MCF 10A (cell line): ENCODE measurements at regions not wholly inside any gene's neighbourhood (a gene's known extent, or its start where the extent isn't known, plus 50 kb on each side); places are given as distances from the start of the nearest gene placed in this dataset.

ENCODE experiments used
- BruUV-seq: library from RNA; stranded (reverse); fragments of 400-500 nt; replicated peaks from 2 replicates; lab custom pipeline; 2021; lab: Mats Ljungman, UMichigan
- CTCF ChIA-PET: fragments of 300-600 bp; sonication (Branson Sonifier 250); formaldehyde crosslinking; extraction: SDS; loops from one replicate; lab custom pipeline; 2021; ENCODE audit warnings: antibody characterized with exemption, inconsistent platforms; lab: Yijun Ruan, JAX
- POLR2A ChIA-PET: fragments of 300-600, 350-650 bp; sonication (Branson Sonifier 250); formaldehyde crosslinking; extraction: SDS; loops from one replicate; lab custom pipeline; 2020; ENCODE audit warnings: antibody characterized with exemption, inconsistent platforms; lab: Yijun Ruan, JAX
- DNase-seq: peaks from one replicate; pipeline ENCODE4 v3.0.0-alpha.2; 2018; ENCODE audit not compliant: unreplicated experiment
- H3K27ac Mint-ChIP-seq: one replicate; pipeline ENCODE4 v1.8.0; 2022; ENCODE audit warnings: mild to moderate bottlenecking, low read depth, mixed read lengths; ENCODE audit not compliant: unreplicated experiment
- H3K27me3 Mint-ChIP-seq: one replicate; pipeline ENCODE4 v1.8.0; 2022; ENCODE audit warnings: mixed read lengths; ENCODE audit not compliant: insufficient read depth, unreplicated experiment
- H3K36me3 Mint-ChIP-seq: one replicate; pipeline ENCODE4 v1.8.0; 2022; ENCODE audit warnings: mild to moderate bottlenecking, moderate library complexity, mixed read lengths; ENCODE audit not compliant: insufficient read depth, unreplicated experiment
- H3K4me1 Mint-ChIP-seq: one replicate; pipeline ENCODE4 v1.8.0; 2022; ENCODE audit warnings: mixed read lengths; ENCODE audit not compliant: insufficient read depth, unreplicated experiment
- H3K4me3 Mint-ChIP-seq: one replicate; pipeline ENCODE4 v1.8.0; 2022; ENCODE audit warnings: mild to moderate bottlenecking, moderate library complexity, mixed read lengths; ENCODE audit not compliant: unreplicated experiment
- H3K9me3 Mint-ChIP-seq: one replicate; pipeline ENCODE4 v1.8.0; 2022; ENCODE audit warnings: mixed read lengths; ENCODE audit not compliant: unreplicated experiment
- intact Hi-C: fragments of 100-400 bp; cut with micrococcal nuclease; formaldehyde crosslinking; loops from 2 replicates; pipeline ENCODE4 v1.14.1; 2022
- TF ChIP-seq, protein P1 (sequence below): fragments of 200-600 bp; IDR thresholded peaks from one replicate; pipeline ENCODE4 v1.8.0; 2022; ENCODE audit warnings: antibody characterized with exemption, mild to moderate bottlenecking; ENCODE audit not compliant: unreplicated experiment

DNA sequence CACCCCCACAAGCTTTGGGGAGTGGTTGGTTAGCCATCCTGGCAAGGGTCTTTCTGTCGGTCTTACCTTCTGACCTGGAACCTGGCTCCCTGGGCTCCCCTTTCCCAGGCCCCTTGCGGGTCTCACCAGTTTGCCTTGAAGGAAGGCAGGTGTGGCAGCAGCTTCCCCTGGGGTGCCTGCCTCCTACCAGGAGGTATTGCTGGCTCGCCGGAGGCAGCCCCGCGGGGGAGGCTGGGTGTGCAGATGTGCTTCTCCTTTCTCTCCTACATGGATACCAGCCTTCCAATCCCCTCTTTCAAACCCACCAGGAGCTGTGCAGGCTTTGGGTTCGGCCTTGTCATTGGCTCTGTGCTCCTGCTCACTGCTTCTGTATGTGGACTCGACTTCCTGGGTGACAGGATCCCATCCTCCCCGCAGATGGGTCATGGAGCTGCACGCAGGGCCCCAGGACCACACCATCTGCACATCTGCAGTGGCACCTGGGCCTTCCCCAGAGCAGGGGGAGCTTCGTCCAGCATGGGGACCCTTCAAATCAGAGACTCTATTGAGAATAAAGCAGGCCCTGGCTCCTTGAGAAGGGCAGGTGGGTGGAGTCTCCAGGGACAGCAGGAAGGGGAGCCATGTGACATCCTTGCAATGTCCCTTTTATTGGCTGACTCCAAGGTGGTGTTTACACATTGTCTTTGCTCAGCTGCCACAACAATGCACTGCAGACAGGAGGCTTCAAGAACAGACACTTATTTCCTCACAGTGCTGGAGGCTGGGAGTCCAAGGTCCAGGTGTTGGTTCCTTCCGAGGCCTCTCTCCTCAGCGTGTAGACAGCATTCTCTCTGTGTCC lies 592.0 kb downstream of the BRD1 start:
- Mint-ChIP-seq H3K4me3 (no peak overlapping the region), H3K36me3 (no peaks in the 10 kb centered on the region), H3K27ac (no peak overlapping the region), H3K9me3 (peaks cover 7% of the 10 kb centered on the region), H3K4me1 (no peaks in the 10 kb centered on the region), H3K27me3 (no peaks in the 10 kb centered on the region)
- no TSS peak for BruUV-seq
- intact Hi-C loops = no loop called here
- TF ChIP-seq, protein P1, sequence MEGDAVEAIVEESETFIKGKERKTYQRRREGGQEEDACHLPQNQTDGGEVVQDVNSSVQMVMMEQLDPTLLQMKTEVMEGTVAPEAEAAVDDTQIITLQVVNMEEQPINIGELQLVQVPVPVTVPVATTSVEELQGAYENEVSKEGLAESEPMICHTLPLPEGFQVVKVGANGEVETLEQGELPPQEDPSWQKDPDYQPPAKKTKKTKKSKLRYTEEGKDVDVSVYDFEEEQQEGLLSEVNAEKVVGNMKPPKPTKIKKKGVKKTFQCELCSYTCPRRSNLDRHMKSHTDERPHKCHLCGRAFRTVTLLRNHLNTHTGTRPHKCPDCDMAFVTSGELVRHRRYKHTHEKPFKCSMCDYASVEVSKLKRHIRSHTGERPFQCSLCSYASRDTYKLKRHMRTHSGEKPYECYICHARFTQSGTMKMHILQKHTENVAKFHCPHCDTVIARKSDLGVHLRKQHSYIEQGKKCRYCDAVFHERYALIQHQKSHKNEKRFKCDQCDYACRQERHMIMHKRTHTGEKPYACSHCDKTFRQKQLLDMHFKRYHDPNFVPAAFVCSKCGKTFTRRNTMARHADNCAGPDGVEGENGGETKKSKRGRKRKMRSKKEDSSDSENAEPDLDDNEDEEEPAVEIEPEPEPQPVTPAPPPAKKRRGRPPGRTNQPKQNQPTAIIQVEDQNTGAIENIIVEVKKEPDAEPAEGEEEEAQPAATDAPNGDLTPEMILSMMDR = no peak
- POLR2A ChIA-PET = no interaction called here
- no peak for DNase-seq
- CTCF ChIA-PET = no interaction called here

DNA sequence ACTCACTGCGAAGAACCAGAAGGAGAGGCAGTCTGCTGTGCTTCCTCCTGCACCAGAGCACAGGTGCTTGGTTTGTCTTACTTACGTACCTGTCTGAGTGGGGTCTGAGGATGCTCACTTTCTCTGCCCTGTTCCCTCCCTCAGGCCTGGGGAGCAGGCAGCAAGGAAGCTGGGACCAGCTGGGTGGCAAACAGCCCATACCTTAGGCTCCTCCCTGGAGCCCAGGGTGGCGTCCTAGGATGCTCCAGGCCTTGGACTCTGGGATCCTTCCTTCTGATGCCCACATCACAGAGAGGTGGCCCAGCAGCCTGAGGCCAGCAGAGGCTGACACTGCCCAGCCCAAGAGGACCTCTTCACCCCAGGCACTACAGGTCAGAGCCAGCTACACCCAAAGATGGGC lies 593.2 kb downstream of the BRD1 start:
- Mint-ChIP-seq H3K27me3 (no peaks in the 10 kb centered on the region), H3K4me1 (no peaks in the 10 kb centered on the region), H3K4me3 (no peak overlapping the region), H3K27ac (no peak overlapping the region), H3K9me3 (peaks cover 13% of the 10 kb centered on the region), H3K36me3 (no peaks in the 10 kb centered on the region)
- no TSS peak for BruUV-seq
- CTCF ChIA-PET = no interaction called here
- TF ChIP-seq, protein P1 = no peak
- DNase-seq = no peak
- POLR2A ChIA-PET = no interaction called here
- intact Hi-C loops = no loop called here

DNA sequence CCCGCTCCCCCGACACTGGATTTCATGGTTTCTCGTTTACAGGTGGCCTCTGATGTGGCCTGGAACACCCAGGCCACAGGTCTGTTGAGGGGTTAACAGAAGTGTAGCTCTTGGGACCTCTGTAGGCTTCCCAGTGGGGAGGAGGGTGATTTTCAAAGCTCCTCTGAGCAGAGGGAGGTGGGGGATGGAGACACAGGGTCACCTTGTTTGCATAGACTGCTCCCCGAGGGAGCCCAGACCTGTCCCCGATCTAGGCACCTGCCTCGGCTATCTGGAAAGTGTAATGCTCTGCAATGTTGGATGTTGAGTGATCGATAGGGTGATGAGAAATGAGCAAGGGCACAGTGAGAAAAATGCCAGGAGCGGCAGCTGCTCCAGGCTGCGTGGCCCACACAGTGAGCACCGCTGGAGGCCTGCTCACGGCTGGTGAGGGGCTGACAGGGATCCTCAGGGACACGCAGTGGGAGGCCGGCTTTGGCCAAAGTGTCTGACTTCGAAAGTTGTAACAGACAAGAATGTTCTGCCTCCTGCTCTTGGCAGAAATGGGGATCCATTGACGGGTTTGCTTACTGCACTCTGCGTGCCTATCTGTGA lies 594.1 kb downstream of the BRD1 start:
- no TSS peak for BruUV-seq
- H3K4me1 Mint-ChIP-seq = no peaks in the 10 kb centered on the region
- peaks cover 19% of the 10 kb centered on the region for H3K9me3 Mint-ChIP-seq
- CTCF ChIA-PET = interaction anchor here (0.5 to 0.6 kb wide), 2 partner anchors 47 to 267 kb away, joined by 3 read pairs; no protein-coding TSS in a partner anchor
- no peak for DNase-seq
- TF ChIP-seq, protein P1 = no peak
- intact Hi-C loops = no loop called here
- H3K27ac Mint-ChIP-seq = no peak overlapping the region
- POLR2A ChIA-PET = no interaction called here
- H3K27me3 Mint-ChIP-seq = no peaks in the 10 kb centered on the region
- no peak overlapping the region for H3K4me3 Mint-ChIP-seq
- no peaks in the 10 kb centered on the region for H3K36me3 Mint-ChIP-seq

DNA sequence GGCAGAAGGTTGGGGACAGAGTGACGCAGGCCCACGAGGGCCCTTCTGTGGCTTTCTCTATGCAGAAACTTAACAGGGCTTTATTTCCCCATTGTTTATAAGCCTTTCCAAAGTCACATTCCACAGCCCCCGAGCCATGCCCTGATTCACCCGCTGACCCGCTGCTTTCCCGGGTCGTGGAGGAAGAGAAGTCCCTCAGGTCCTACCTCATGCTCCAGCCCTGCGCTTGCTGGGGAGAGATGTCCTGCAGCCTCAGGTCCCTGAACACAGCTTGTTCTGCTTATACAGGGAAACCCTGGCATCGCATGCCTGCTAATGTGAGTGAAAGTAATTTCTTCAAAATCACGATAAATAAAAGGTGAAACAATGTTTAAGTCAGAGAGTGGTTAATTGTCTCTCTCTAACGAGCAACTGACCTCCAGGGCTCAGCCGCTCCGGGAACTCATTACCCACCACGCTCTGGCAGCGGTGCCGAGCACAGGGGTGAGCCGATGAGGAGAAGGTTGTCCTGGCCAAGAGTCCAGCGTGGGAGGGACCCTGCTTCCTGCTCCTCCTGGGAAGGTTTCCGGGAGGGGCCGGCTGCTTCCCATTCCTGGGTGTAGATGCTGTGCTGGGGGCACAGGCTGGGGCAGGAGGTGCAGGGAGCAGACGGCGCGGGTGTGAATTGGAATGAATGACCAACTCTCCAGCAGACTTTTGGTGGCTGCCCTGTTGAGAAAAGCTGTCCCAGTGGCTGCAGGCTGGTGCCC lies 595.2 kb downstream of the BRD1 start:
- H3K27me3 Mint-ChIP-seq = no peaks in the 10 kb centered on the region
- CTCF ChIA-PET = interaction anchor here (0.5 kb wide), 1 partner anchor 422 kb away, joined by 5 read pairs; no protein-coding TSS in a partner anchor
- intact Hi-C loops = no loop called here

More for the DNA sequence above, 595.2 kb downstream of the BRD1 start:
- H3K36me3 Mint-ChIP-seq = no peaks in the 10 kb centered on the region
- peaks cover 19% of the 10 kb centered on the region for H3K9me3 Mint-ChIP-seq
- TF ChIP-seq, protein P1 = no peak
- DNase-seq = no peak
- POLR2A ChIA-PET = no interaction called here
- H3K4me3 Mint-ChIP-seq = no peak overlapping the region
- H3K4me1 Mint-ChIP-seq = no peaks in the 10 kb centered on the region
- H3K27ac Mint-ChIP-seq = no peak overlapping the region
- no TSS peak for BruUV-seq
